NCI-H146 (cell line): ENCODE measurements at regions not wholly inside any gene's neighbourhood (a gene's known extent, or its start where the extent isn't known, plus 50 kb on each side); places are given as distances from the start of the nearest gene placed in this dataset.

Source experiments
- DNase-seq: peaks from one replicate; lab custom pipeline; 2025; lab: John Stamatoyannopoulos, UW

DNA sequence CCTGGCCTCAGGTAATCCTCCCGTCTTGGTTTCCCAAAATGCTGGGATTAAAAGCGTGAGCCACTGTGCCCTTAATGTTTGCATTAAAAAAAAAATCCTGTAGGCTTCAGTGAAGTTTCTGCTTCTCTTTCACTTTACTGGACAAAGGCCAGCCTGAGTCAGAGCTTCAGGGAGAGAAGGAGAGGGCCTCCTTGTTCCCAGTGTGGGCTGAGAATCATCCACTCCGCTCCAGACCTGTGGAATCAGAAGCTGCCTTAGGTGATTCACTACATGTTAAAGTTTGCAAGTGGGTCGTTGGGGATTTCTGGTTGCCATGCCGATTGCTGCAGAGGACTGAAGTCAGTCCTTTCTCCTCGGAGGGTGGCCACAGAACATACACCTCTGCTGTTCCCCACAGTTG is 113.3 kb upstream of the EEF1E1 start:
- DNase-seq, result no peak

DNA sequence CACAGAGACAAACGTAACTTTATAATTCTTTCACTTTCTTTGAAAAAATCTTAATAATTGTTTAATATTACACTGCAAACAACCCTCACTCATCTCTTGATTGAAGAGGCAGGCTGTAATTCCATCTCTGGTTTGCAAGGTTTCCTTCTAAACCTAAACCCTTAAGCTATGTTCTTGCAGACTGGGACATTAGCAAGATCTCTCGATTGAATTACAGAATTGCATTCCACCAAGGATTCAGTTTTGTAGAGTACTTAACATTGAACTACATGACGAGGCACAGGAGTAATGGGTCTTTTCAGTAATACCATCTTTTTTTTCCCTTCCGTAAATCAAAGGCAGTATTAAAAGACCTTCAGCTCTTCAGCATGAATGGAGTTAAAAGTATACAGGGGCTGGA is 111.6 kb upstream of the EEF1E1 start:
- no peak for DNase-seq

GRCh38 chr6:8212720-8213434 is 110.5 kb upstream of the EEF1E1 start:
- DNase-seq, result no peak

DNA sequence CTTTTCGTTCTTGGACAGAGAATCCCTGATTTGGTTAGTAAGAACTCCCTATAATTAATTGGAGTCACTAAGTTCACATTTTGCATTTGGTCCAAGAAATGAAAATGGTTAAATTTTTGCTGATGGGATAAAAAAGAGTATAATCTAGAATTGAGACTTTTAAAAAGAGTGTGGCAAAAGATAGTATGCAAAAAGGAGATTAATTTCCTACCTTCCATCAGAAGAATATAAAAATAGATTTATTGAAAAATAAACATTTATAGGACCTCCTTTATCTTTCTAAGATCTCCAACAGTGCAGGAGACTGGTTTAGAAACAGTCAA is 105.5 kb upstream of the EEF1E1 start:
- DNase-seq, result no peak

DNA sequence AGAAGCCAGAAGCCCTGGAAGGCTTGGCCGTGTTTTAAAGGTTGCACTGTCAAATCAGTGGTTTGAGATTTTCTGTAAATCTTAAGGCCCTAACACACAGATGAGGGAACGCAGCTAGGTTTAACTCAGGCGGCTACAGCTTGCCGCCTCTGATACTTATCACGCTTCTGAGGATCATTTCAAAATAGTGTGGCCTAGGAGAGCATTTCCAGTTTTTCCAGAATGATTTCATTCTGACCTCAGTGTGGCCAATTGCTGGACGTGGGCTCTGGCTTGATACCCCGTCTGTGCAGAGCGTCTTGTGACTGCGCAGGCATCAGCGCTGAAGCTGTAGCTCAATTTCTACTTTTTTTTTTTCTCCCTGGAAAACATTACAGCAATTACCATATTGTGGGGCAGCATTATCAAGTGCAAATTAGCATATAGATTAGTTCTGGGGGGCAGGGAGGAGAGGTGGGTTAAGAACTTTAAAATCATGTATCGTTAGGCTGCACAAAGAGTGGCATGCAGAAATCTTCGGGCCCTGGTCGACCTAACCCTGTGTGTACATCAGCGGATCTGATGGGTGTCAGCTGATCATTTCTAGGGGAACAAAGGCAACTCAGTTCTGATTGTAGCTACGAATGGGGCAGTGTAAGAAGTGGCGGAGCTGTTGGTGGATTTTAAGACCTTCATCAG is 105.0 kb upstream of the EEF1E1 start:
- no peak for DNase-seq

DNA sequence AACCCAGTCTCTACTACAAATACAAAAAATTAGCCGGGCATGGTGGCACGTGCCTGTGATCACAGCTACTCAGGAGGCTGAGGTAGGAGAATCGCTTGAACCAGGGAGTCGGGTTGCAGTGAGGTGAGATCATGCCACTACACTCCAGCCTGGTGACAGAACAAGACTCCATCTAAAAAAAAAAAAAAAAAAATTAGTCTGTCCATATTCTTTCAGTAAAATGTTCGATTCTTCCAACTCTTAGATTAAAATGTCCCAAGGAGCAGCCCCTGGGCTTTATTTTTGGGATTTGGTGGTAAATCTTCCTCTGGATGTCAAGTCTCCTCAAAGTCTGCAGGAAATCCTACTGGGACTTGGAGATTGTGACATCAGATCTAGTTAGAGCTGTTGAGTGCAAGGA is 101.0 kb upstream of the EEF1E1 start:
- no peak for DNase-seq

- DNase-seq, result no peak
Measured at GRCh38 chr6:8201679-8202078, 99.3 kb upstream of the EEF1E1 start.

DNA sequence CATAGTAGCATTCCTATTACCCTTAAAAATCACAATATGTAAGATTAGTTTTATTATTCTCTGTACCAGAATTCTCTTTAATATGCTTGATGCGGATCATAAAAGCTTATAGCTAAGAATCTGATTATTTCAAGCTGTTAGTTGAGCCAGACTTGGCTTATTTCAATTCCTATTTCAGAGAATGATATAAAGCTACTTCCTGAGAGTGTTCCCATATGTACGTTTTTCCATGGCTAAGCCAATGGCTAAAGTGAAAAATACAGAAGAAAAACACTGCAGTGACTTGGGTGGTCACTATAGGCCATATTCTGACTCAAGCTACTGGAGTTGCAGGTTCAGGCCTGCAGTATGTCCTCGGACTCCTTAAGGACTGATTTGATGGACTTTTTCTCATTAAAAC is 97.9 kb upstream of the EEF1E1 start:
- DNase-seq, result no peak

- DNase-seq, result no peak
Measured at GRCh38 chr6:8195714-8196102, 93.4 kb upstream of the EEF1E1 start.

- DNase-seq, result peak; percentile 42
Measured at GRCh38 chr6:8195040-8195713, 92.8 kb upstream of the EEF1E1 start.

DNA sequence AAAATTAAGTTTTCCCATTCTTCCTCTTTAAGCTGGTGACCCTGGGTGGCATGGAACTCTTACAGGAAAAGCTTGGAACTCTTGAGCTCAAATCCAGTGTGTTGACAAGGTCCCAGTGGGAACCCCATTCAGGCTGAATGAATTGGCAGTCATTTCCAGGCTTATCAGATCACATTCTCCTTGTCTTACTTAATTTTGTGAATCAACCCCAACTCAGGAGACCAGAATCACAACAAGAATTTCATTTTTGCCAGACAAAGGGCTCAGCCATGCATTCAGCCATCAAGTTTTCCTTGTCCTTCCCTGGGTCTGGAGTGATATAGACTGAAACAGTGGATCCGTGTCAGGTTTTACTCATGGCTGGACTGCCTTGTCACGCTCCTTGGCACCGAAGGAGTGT is 92.1 kb upstream of the EEF1E1 start:
- no peak for DNase-seq

DNA sequence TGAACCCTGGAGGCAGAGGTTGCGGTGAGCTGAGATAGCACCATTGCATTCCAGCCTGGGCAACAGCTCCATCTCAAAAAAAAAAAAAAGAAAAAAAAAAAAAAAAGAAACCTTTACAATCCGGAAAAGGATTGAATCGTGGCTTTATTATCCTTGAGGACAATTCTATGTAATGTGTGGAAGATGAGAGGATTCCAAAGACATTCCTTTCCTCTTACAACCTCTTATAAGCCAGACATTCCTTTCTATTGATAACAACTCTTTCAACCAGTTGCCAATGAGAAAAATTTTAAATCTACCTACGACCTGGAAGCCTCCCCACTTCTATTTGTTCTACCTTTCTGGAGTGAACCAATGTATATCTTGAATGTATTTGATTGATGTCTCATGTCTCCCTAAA is 91.2 kb upstream of the EEF1E1 start:
- DNase-seq, result no peak

DNA sequence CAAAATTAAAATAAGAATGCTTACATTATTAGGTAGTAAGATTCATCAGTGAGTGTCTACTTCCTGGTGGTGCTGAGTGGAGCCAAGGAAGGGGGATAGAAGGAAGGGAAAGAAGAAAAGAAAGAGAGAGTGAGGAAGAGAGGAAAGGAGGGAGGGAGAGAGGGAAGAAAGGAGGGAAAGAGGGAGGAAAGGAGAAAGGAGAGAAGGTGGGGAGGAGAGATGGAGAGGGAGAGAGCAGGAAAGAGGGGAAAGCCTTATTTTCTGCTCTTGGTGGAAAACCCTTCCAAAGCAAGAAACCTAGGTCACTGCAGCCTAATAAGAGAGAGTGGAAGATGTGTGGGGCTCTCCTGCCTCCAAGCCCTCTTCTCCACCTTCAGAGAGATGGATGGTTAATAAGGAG is 90.2 kb upstream of the EEF1E1 start:
- no peak for DNase-seq

GRCh38 chr6:8192067-8192466 is 89.7 kb upstream of the EEF1E1 start:
- DNase-seq, result peak; percentile 47

GRCh38 chr6:8191629-8192028 is 89.3 kb upstream of the EEF1E1 start:
- DNase-seq, result peak; percentile 43

DNA sequence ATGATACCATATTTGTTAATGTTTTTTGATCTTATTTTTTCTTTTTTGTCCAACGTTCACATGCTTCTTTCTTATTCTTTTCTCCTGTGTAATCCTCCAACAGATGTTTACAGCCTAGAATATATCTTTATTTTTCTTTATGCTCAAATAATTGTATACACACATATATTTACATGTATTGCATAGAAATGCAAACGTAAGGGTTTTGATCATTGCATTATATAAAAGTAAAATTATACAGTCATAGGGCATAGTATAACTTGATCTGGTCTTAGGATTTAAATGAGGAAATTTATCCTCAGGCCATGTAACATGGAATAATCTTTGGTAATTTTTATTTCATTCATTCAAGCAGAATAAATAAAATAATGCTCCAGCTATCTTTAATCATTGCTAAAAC is 84.9 kb upstream of the EEF1E1 start:
- no peak for DNase-seq

DNA sequence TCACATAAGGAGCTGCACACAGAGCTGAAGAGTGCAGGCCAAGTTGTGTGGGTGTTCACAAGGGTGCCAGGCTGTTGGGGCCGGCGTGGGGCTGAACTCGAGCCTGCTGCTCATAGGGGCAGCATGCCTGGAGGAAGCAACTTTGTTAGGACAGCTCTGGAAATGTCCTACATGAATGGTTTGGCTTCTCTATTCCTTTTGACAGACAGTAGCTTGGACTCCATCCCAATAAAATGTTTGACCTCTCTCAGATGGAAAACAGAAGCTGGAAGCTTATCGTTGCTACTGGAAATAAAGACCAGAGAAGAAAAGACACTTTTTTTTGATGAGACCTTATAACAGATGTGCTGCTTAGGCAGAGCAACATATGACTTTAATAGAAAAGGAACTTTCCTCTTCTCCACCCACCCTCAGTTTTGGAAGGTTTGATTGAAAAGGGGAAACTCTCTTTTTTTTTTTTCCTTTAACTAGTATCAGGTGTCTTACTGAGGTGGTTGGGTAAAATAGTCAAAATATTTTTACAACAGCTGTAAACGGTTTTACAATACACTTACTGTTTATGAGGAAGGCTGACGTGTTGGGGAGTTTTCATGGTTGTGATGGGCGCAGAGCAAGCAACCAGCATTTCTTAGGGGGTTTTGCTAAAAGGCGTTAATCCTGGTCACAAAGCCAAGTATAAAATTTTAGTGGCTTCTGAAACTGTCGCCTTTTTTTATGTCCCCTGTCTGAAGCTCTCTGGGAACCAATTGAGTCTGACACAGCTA is 80.7 kb upstream of the EEF1E1 start:
- DNase-seq, result no peak

DNA sequence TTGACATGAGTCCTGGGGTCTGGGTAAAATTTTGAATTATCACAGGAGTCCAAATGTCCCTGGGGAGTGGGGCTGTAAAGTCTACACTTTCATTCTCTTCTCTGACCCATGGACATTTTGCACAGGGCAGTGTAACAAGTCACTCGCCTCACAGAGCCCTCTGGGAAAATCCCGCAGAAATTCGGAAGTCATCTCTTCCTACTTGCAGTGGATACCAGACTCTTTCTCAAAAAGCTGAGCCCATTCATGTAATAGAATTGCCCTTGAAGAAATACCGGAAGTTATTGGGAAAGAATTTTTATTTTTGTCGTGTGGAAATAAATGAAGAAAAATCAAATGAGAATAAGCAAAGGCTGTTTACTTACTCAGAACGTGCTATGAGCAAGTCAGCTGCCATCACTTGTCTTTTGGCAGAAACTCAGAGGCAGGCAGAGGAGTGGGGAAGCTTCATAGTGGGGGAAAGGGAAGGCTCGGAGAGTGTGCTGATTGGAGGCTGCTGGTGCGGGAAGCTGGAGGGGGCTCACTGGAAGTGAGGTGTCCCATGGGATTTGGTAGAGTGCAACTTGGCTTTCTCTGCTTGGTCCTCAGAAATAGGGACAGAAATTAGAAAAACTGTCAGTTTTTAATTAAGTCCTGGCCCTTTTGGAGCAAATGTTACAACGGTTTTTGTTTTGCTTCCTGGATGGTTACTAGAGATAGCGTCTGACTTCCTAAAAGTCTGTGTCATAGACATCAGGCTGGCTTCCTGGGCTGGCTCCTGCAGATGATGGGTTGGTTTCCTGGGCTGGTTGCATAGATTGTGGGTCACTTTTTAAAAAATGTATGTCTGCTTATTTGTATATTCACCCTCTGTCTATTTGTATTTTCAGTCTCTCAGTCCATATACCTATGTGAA is 79.8 kb upstream of the EEF1E1 start:
- DNase-seq, result no peak

GRCh38 chr6:8181160-8181881 is 79.0 kb upstream of the EEF1E1 start:
- DNase-seq, result no peak

DNA sequence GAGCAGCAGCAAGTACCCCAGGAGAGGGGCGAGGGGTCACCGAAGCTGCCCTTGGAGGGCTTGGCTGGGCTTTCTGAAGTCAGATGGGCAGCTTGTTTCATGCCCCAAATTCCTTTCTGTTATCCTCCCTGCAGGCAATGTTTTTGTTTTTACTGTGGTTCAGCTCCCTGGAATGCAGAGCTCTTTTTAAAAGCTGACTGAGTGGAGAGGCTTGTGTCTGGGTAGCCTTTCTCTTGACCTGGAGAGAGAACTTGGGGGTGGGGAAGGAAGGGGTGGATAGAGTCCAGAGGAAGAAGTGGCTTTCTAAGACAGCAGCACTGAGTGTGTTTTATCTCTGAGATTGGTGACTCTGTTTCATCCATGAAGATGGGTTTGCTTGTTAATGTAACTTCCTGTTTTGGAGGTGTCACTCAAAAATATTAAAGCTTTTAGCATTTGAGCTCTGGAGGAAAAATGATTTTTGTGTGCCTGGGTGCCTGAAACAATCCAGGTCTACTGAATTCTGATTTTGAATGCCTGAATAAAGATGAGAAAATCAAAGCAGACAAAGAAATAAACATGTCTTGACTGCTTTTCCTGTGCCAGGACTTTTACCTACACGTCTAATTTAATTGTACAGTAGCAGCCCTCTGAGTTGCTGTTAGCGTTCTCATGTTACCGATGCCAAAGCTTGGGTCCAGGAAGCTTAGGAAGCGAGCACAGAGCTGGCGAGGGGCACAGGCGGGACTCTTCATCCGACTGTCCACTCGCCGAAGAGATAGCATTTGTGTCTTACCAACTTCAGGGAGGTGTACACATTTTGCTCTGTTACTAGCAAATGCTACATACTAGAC is 78.2 kb upstream of the EEF1E1 start:
- no peak for DNase-seq
